GM23338 (cell line): ENCODE measurements at regions not wholly inside any gene's neighbourhood (a gene's known extent, or its start where the extent isn't known, plus 50 kb on each side); places are given as distances from the start of the nearest gene placed in this dataset.

Experiments
- ATAC-seq: fragments of 200-7000 bp; cut with Tn5 transposase; 3 replicates; pipeline ENCODE4 v1.9.1; 2020
- DNase-seq: peaks from one replicate; pipeline ENCODE4 v3.0.0-alpha.2; 2015; ENCODE audit warnings: low spot score
- H2AFZ ChIP-seq: fragments of 200-600 bp; sonication (generic); 2 replicates; pipeline ENCODE4 v1.8.0; 2016; ENCODE audit warnings: antibody characterized with exemption, mild to moderate bottlenecking, moderate library complexity
- H3F3A ChIP-seq: fragments of 200-600 bp; sonication (generic); replicated peaks from 2 replicates; pipeline ENCODE4 v1.8.0; 2017; ENCODE audit warnings: antibody characterized with exemption, mixed run types, low read depth
- H3K27ac ChIP-seq: fragments of 200-600 bp; sonication (generic); 2 replicates; pipeline ENCODE4 v1.6.1; 2016; ENCODE audit warnings: low read depth
- H3K27me3 ChIP-seq: fragments of 200-600 bp; sonication (generic); 2 replicates; pipeline ENCODE4 v1.8.0; 2016; ENCODE audit warnings: mild to moderate bottlenecking, mixed run types, moderate library complexity; ENCODE audit not compliant: insufficient read depth
- H3K36me3 ChIP-seq: fragments of 200-600 bp; sonication (generic); 2 replicates; pipeline ENCODE4 v1.8.0; 2016; ENCODE audit warnings: mild to moderate bottlenecking; ENCODE audit not compliant: insufficient read depth
- H3K4me1 ChIP-seq: fragments of 200-600 bp; sonication (generic); 2 replicates; pipeline ENCODE4 v1.8.0; 2016; ENCODE audit warnings: mild to moderate bottlenecking, moderate library complexity; ENCODE audit not compliant: insufficient read depth
- H3K4me2 ChIP-seq: fragments of 200-600 bp; sonication (generic); 2 replicates; pipeline ENCODE4 v1.7.1; 2017; ENCODE audit warnings: mixed run types
- H3K4me3 ChIP-seq: fragments of 200-600 bp; sonication (generic); 2 replicates; pipeline ENCODE4 v1.6.1; 2016; ENCODE audit warnings: mixed run types
- H3K79me2 ChIP-seq: fragments of 200-600 bp; sonication (generic); replicated peaks from 2 replicates; pipeline ENCODE4 v1.8.0; 2017; ENCODE audit warnings: mild to moderate bottlenecking; ENCODE audit not compliant: insufficient read depth
- H3K9me2 ChIP-seq: fragments of 200-600 bp; sonication (generic); 2 replicates; pipeline ENCODE4 v1.8.0; 2017; ENCODE audit not compliant: insufficient read depth
- H4K20me1 ChIP-seq: fragments of 200-600 bp; sonication (generic); replicated peaks from 2 replicates; pipeline ENCODE4 v1.8.0; 2017; ENCODE audit warnings: mild to moderate bottlenecking; ENCODE audit not compliant: insufficient read depth
- H3K27ac Mint-ChIP-seq: 2 replicates; pipeline ENCODE4 v1.8.0; 2020; ENCODE audit warnings: inconsistent platforms, mild to moderate bottlenecking, moderate library complexity, mixed read lengths
- H3K27me3 Mint-ChIP-seq: 3 replicates; pipeline ENCODE4 v1.8.0; 2022; ENCODE audit warnings: low read depth, mild to moderate bottlenecking, moderate library complexity, mixed read lengths, inconsistent platforms; ENCODE audit not compliant: insufficient read depth, poor library complexity
- H3K36me3 Mint-ChIP-seq: 3 replicates; pipeline ENCODE4 v1.8.0; 2021; ENCODE audit warnings: low read depth, mild to moderate bottlenecking, inconsistent platforms, moderate library complexity, mixed read lengths
- H3K4me1 Mint-ChIP-seq: 3 replicates; pipeline ENCODE4 v1.8.0; 2020; ENCODE audit warnings: mild to moderate bottlenecking, inconsistent platforms, mixed read lengths
- H3K4me3 Mint-ChIP-seq: 3 replicates; pipeline ENCODE4 v1.8.0; 2021; ENCODE audit warnings: moderate library complexity, mild to moderate bottlenecking, inconsistent platforms, mixed read lengths
- H3K9me3 Mint-ChIP-seq: 3 replicates; pipeline ENCODE4 v1.8.0; 2020; ENCODE audit warnings: moderate library complexity, mild to moderate bottlenecking, inconsistent platforms, mixed read lengths
- EZH2 ChIP-seq: fragments of 200-600 bp; sonication (generic); IDR thresholded peaks from one replicate; pipeline ENCODE4 v1.8.0; 2017; ENCODE audit warnings: antibody characterized with exemption, mild to moderate bottlenecking, low read depth; ENCODE audit not compliant: unreplicated experiment
- JUNB ChIP-seq: IDR thresholded peaks from one replicate; pipeline ENCODE4 v1.6.1; 2016; ENCODE audit warnings: antibody characterized with exemption; ENCODE audit not compliant: unreplicated experiment
- STAT1 ChIP-seq: IDR thresholded peaks from one replicate; pipeline ENCODE4 v1.6.1; 2016; ENCODE audit warnings: antibody characterized with exemption; ENCODE audit not compliant: unreplicated experiment
- ZNF331 ChIP-seq: fragments of 250-450 bp; sonication (Bioruptor Pico); IDR thresholded peaks from 2 replicates; pipeline ENCODE4 v1.5.0; 2020; ENCODE audit warnings: low read depth, mild to moderate bottlenecking, moderate library complexity
- ZNF462 ChIP-seq: fragments of 250-450 bp; sonication (Bioruptor Pico); IDR thresholded peaks from 2 replicates; pipeline ENCODE4 v1.5.0; 2020; ENCODE audit warnings: mild to moderate bottlenecking, moderate library complexity

DNA sequence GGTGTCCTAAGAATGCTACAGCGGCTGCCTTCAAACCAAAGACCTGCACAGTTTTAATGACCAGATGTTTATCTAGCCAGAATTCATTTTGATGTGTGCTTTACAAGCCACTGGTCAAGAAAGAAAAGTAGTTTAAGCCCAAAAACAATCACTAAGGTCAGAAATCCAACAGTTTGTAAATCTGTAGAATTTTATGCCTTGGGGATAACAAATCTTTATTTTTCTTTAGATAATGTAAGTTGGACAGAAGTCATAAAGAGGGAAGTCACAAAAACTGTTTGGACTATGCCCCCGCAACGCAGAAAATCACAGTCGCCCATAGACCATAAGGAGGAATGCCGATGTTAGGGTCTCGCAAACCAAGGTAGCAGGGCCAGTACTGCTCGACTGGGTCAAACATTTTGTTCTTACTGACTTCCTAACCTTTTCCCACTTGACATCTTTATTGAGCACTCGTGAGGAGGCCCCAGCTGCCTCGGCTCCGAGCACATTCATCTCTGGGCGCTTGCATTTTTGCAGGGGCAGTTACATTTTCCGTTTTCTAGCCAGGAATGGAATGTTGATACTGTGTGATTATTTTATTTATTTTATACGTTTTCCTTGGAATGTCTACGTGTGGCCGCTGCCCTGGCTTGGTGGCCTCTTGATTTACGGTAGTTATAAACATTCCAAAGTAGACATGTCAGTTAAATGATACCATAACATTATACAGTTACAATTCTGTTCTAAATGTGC is 56.7 kb upstream of the APCDD1L start:
- Histone ChIP-seq H3K9me2 (no peaks in the 10 kb centered on the region), H3K4me1 (no peaks in the 10 kb centered on the region), H3K79me2 (no peaks in the 10 kb centered on the region), H3F3A (no peaks in the 10 kb centered on the region), H3K27me3 (no peaks in the 10 kb centered on the region), H2AFZ (peak overlapping the region; percentile 50; the same call in 1 of the 2 replicates), H3K36me3 (no peaks in the 10 kb centered on the region), H3K4me2 (no peak overlapping the region), H3K27ac (no peak overlapping the region), H3K4me3 (no peak overlapping the region), H4K20me1 (no peaks in the 10 kb centered on the region)
- peaks cover 9% of the 10 kb centered on the region; the same call in 2 of the 3 replicates for H3K4me1 Mint-ChIP-seq
- TF ChIP-seq STAT1 = no peak
- TF ChIP-seq ZNF462 (CRISPR knock-in tag) = no peak
- TF ChIP-seq JUNB = no peak
- DNase-seq (no peak), ATAC-seq (no peak)
- no peaks in the 10 kb centered on the region for H3K27me3 Mint-ChIP-seq
- no peaks in the 10 kb centered on the region for H3K36me3 Mint-ChIP-seq
- no peak overlapping the region for H3K4me3 Mint-ChIP-seq
- H3K9me3 Mint-ChIP-seq = no peaks in the 10 kb centered on the region
- H3K27ac Mint-ChIP-seq = no peak overlapping the region

DNA sequence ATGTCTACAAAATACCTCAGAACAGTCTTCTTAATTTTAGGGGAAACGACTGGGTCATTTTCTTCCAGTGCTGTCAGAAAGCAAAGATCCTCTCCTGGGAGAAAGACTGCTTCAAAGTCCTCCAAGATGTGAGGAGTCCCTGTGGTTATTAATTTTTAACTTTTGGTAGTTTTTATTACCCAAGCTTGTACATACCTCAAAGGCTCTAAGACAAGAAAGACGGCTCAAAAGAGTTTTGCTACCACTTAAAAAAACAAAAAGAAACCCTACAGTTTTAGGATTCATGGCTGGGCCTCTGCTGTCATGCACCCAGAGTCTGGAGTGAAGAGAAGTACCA is 56.1 kb upstream of the APCDD1L start:
- Histone ChIP-seq H3K36me3 (no peaks in the 10 kb centered on the region), H3K9me2 (no peaks in the 10 kb centered on the region), H4K20me1 (no peaks in the 10 kb centered on the region), H3K27ac (no peak overlapping the region), H3K4me3 (no peak overlapping the region), H2AFZ (no peak overlapping the region), H3F3A (no peaks in the 10 kb centered on the region), H3K27me3 (no peaks in the 10 kb centered on the region), H3K79me2 (no peaks in the 10 kb centered on the region), H3K4me1 (no peaks in the 10 kb centered on the region), H3K4me2 (no peak overlapping the region)
- DNase-seq (no peak), ATAC-seq (no peak)
- TF ChIP-seq EZH2 (no peak), ZNF331 (CRISPR knock-in tag) (no peak), STAT1 (no peak)
- H3K36me3 Mint-ChIP-seq = no peaks in the 10 kb centered on the region
- no peaks in the 10 kb centered on the region for H3K9me3 Mint-ChIP-seq
- H3K27ac Mint-ChIP-seq = no peak overlapping the region; the same call in 1 of the 2 replicates
- no peak overlapping the region for H3K4me3 Mint-ChIP-seq
- H3K4me1 Mint-ChIP-seq = peaks cover 9% of the 10 kb centered on the region; the same call in 2 of the 3 replicates
- H3K27me3 Mint-ChIP-seq = no peaks in the 10 kb centered on the region
